Naive thymus-derived CD8-positive, alpha-beta T cell (primary cell): ENCODE measurements at regions not wholly inside any gene's neighbourhood (a gene's known extent, or its start where the extent isn't known, plus 50 kb on each side); places are given as distances from the start of the nearest gene placed in this dataset.
"Not testable (repeated sequence)": the region's sequence is repeated elsewhere in the genome, so short reads cannot be mapped to it uniquely, and the experiment has no call there.

Source experiments
- ATAC-seq, 2 donors: fragments of 150-1000 bp; cut with Tn5 transposase in 1 of 2; sonication (Bioruptor Pico), chemical (Tn5 transposase) in 1 of 2; 1 replicate in 1 of 2; 2 replicates in 1 of 2; pipeline ENCODE4 v1.10.0; 2021; ENCODE audit warnings: mild to moderate bottlenecking in 2 of 2, moderate library complexity in 2 of 2
- POLR2A ChIA-PET: fragments of 350-600 bp; sonication (Branson Sonifier 250); formaldehyde crosslinking; loops from one replicate; lab custom pipeline; 2021; ENCODE audit warnings: antibody characterized with exemption; lab: Charles Lee
- DNase-seq, 10 donors: peaks; one replicate each; pipeline versions ENCODE4 v3.0.0 to v3.0.0-alpha.2; 2020 to 2022
- H3K27ac Mint-ChIP-seq, 10 donors: one replicate each; pipeline ENCODE4 v1.8.0; 2020 to 2022; ENCODE audit warnings: mild to moderate bottlenecking in 10 of 10, mixed read lengths in 10 of 10, moderate library complexity in 4 of 10, inconsistent platforms in 1 of 10
- H3K27me3 Mint-ChIP-seq, 5 donors: one replicate each; pipeline ENCODE4 v1.8.0; 2021 to 2022; ENCODE audit warnings: mixed read lengths in 5 of 5
- H3K36me3 Mint-ChIP-seq, 3 donors: one replicate each; pipeline ENCODE4 v1.8.0; 2020 to 2022; ENCODE audit warnings: mixed read lengths in 3 of 3, mild to moderate bottlenecking in 2 of 3, inconsistent platforms in 1 of 3
- H3K4me1 Mint-ChIP-seq, 4 donors: one replicate each; pipeline ENCODE4 v1.8.0; 2021 to 2022; ENCODE audit warnings: mixed read lengths in 4 of 4
- H3K4me3 Mint-ChIP-seq, 10 donors: one replicate each; pipeline ENCODE4 v1.8.0; 2020 to 2022; ENCODE audit warnings: mild to moderate bottlenecking in 10 of 10, mixed read lengths in 10 of 10, moderate library complexity in 6 of 10, inconsistent platforms in 1 of 10
- H3K9me3 Mint-ChIP-seq, 9 donors: one replicate each; pipeline ENCODE4 v1.8.0; 2020 to 2022; ENCODE audit warnings: mixed read lengths in 9 of 9, mild to moderate bottlenecking in 3 of 9, inconsistent platforms in 1 of 9, moderate library complexity in 1 of 9

DNA sequence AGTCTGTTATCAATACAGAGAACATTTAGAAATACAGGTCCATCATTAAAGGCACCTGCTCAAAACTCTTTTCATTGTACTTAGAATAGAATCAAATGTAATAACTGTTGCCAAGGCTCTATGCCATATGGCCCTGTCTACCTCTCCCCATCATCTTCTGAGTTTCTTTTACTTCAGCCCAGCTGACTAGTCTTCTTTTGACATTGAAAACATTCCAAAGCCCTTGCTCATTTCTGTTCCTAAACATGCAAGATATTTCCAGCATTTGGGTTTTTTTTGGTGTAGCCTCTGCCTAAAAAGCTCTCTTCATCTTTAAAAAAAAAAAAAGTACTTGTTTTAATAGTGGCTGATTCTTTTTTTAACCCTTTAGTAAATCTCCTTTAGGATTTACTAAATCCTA is 165.5 kb upstream of the SMIM30 start:
- H3K9me3 Mint-ChIP-seq, result no peaks in the 10 kb centered on the region
- H3K36me3 Mint-ChIP-seq, result no peaks in the 10 kb centered on the region
- DNase-seq (no peak), ATAC-seq (no peak)
- peaks cover 0 to 14% (median 3%) of the 10 kb centered on the region in 5 donors for H3K27me3 Mint-ChIP-seq
- no peak overlapping the region for H3K27ac Mint-ChIP-seq
- H3K4me3 Mint-ChIP-seq, result no peak overlapping the region
- POLR2A ChIA-PET, result no interaction called here
- H3K4me1 Mint-ChIP-seq, result no peaks in the 10 kb centered on the region

DNA sequence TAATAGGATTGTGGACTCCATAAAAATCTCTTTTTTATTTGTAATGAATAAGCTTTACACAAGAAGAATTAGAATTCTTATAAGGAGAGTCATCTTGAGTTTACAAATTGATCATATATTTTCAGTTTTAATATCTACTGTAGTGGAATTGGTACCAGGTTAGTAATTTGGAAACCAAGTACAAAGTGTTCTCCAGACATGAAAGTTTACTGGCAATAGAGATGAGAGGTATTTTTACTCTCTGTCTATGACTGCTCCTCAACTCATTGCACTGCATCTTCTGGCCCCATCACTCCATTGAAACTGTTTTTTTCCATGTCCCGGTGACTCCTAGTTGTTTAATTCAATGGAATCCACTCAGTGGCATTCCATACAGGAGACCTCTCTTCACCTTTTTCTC is 164.5 kb upstream of the SMIM30 start:
- Mint-ChIP-seq H3K27ac (no peak overlapping the region), H3K4me3 (no peak overlapping the region), H3K4me1 (no peaks in the 10 kb centered on the region), H3K36me3 (no peaks in the 10 kb centered on the region), H3K9me3 (no peaks in the 10 kb centered on the region), H3K27me3 (peaks cover 0 to 14% (median 3%) of the 10 kb centered on the region in 5 donors)
- POLR2A ChIA-PET, result no interaction called here
- no peak for DNase-seq
- ATAC-seq, result no peak

DNA sequence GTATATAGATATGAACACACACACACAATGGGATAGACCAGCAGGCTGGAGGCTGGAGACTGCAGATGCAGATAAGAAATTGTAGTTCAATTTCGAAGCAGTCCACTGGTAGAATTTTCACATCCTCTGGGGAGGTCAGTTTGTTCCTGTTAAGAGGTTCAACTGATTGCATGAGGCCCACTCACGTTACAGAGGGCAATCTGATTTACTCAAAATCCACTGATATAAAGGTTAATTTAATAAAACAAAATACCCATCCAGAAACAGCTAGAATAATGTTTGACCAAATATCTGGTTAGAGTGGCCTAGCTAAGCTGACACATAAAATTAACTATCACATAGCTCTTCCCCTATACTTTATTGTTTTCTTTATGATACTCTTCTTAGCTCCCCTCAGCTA is 162.9 kb upstream of the SMIM30 start:
- ATAC-seq, result no peak
- Mint-ChIP-seq H3K27ac (no peak overlapping the region), H3K27me3 (peaks cover 0 to 14% (median 3%) of the 10 kb centered on the region in 5 donors), H3K4me3 (no peak overlapping the region), H3K4me1 (no peaks in the 10 kb centered on the region), H3K36me3 (no peaks in the 10 kb centered on the region), H3K9me3 (peaks cover 0 to 6% (median 2%) of the 10 kb centered on the region in 9 donors)
- DNase-seq, result no peak
- POLR2A ChIA-PET, result no interaction called here

DNA sequence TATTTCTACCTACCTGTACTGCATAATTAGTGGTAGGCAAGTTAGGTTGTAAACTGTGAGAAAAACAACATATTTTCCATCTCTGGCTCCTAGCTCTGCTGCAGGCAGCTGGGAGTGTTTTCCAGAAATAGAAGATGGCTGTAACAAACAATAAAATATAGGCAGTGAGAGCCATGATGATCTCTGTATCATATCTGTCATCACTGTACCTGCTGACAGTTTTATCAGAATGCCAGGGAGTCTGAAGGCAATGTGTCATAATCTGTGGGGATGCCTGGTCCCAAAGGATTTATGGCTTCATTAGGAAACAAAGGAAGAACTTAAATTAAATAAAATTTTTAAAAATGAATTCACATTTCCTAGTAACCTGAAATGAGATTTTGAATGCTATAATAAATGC is 160.9 kb upstream of the SMIM30 start:
- Mint-ChIP-seq H3K4me3 (no peak overlapping the region), H3K4me1 (no peaks in the 10 kb centered on the region)

DNA sequence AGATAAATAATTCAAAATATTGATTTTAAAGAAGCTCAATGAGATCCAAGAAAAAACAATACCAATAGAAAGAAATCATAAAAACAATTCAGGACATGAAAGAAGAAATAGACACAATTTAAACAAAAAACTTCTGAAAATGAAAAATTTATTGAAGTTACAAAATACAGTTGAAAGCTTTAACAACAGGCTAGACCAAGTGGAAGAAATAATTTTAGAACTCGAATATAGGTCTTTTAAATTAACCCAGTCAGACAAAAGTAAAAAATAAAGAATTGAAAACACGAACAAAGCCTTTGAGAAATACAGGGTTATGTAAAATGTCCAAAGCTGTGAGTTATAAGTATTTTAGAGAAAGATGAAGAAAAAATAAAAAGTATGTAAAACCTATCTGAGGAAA is 152.4 kb upstream of the SMIM30 start:
- H3K4me3 Mint-ChIP-seq, result no peak overlapping the region
- H3K27me3 Mint-ChIP-seq, result no peaks in the 10 kb centered on the region
- H3K36me3 Mint-ChIP-seq, result peaks cover 0 to 16% (median 3%) of the 10 kb centered on the region in 3 donors
- peaks cover 17 to 62% (median 39%) of the 10 kb centered on the region in 9 donors for H3K9me3 Mint-ChIP-seq
- no peaks in the 10 kb centered on the region for H3K4me1 Mint-ChIP-seq
- DNase-seq (no peak), ATAC-seq (no peak)
- POLR2A ChIA-PET, result no interaction called here
- H3K27ac Mint-ChIP-seq, result no peak overlapping the region

More for the DNA sequence above, 160.9 kb upstream of the SMIM30 start:
- POLR2A ChIA-PET, result no interaction called here
- peaks cover 0 to 8% (median 0%) of the 10 kb centered on the region in 5 donors for H3K27me3 Mint-ChIP-seq
- ATAC-seq (no peak), DNase-seq (no peak)
- H3K36me3 Mint-ChIP-seq, result no peaks in the 10 kb centered on the region
- H3K27ac Mint-ChIP-seq, result no peak overlapping the region
- H3K9me3 Mint-ChIP-seq, result peaks cover 2 to 12% (median 7%) of the 10 kb centered on the region in 9 donors

DNA sequence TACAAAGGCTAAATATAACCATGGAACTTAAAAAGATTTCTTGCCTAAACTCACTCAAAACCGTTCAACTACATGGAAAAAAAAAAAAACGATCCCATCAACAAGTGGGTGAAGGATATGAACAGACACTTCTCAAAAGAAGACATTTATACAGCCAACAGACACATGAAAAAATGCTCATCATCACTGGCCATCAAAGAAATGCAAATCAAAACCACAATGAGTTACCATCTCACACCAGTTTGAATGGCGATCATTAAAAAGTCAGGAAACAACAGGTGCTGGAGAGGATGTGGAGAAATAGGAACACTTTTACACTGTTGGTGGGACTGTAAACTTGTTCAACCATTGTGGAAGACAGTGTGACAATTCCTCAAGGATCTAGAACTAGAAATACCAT is 151.2 kb upstream of the SMIM30 start:
- POLR2A ChIA-PET, DNase-seq, H3K27ac Mint-ChIP-seq, H3K27me3 Mint-ChIP-seq, H3K4me3 Mint-ChIP-seq, H3K4me1 Mint-ChIP-seq, ATAC-seq: not testable (repeated sequence)
- H3K9me3 Mint-ChIP-seq, result peaks cover 16 to 55% (median 35%) of the 10 kb centered on the region in 9 donors
- peaks cover 0 to 16% (median 3%) of the 10 kb centered on the region in 3 donors for H3K36me3 Mint-ChIP-seq

DNA sequence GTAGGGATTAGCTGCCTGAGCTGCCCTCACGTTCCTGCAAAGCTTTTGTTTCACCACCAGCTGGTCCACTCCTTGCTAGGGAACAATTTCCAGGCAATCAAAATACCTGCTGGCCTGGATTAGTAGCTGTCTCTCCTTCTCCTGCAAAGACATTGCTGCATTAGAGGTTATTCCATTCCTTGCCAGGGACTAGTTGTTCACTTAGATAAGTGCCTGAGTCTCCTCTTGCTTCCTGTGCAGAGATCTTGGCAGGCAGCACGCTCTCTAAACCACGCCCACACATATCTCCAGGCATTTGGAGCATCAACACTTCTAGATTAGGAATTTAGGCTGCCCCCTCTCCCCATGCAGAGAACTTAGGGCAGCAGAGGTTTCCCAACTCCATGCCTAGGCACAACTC is 150.4 kb upstream of the SMIM30 start:
- Mint-ChIP-seq H3K36me3 (peaks cover 0 to 13% (median 3%) of the 10 kb centered on the region in 3 donors), H3K4me1 (no peaks in the 10 kb centered on the region), H3K27ac (no peak overlapping the region), H3K27me3 (peaks cover 0 to 5% (median 1%) of the 10 kb centered on the region in 5 donors), H3K9me3 (peaks cover 17 to 51% (median 33%) of the 10 kb centered on the region in 9 donors), H3K4me3 (no peak overlapping the region)
- ATAC-seq (no peak), DNase-seq (no peak)
- POLR2A ChIA-PET, result no interaction called here

DNA sequence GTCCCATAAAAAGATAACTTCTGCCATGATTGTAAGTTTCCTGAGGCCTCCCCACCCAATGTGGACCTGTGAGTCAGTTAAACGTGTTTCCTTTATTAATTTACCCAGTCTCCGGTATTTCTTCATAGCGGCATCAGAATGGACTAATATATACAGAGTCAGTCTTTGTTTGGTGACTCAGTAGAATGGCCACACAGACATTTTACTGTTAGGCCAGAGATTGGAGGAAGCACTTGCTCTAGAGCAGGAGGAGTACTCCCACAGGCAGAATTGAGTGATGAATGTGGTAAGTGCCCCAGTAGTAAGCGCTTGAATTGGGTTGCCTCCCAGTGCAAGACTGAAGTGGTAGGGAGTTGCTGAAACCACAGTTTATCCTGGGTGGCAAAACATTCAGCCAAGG is 149.5 kb upstream of the SMIM30 start:
- ATAC-seq (no peak), DNase-seq (no peak)
- Mint-ChIP-seq H3K36me3 (peaks cover 0 to 9% (median 3%) of the 10 kb centered on the region in 3 donors), H3K27me3 (peaks cover 0 to 9% (median 1%) of the 10 kb centered on the region in 5 donors), H3K9me3 (peaks cover 17 to 46% (median 30%) of the 10 kb centered on the region in 9 donors), H3K4me1 (no peaks in the 10 kb centered on the region), H3K27ac (no peak overlapping the region), H3K4me3 (no peak overlapping the region)
- POLR2A ChIA-PET, result no interaction called here

DNA sequence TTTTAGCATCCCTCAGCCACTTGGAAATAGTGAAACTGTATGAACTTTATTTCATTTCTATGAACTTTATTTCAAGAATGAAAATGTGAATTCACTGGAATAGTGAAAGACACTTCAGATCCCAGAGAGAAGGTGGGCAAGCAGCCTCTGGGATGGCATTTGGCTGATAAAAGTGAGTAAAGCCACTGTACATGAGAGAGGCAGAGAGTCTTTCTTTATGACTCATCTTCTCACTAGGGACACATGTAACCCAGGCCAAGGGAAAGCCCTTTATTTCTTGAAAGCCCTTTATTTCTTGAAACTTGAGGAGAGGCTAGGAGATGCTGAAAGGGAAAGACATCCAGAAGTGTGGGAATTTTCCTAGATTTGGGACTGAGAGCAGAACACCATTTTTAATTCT is 148.9 kb upstream of the SMIM30 start:
- no peak overlapping the region for H3K4me3 Mint-ChIP-seq
- peaks cover 0 to 9% (median 1%) of the 10 kb centered on the region in 5 donors for H3K27me3 Mint-ChIP-seq
- H3K36me3 Mint-ChIP-seq, result peaks cover 0 to 9% (median 3%) of the 10 kb centered on the region in 3 donors
- H3K27ac Mint-ChIP-seq, result no peak overlapping the region
- DNase-seq (no peak), ATAC-seq (no peak)
- POLR2A ChIA-PET, result no interaction called here
- peaks cover 17 to 40% (median 24%) of the 10 kb centered on the region in 9 donors for H3K9me3 Mint-ChIP-seq
- no peaks in the 10 kb centered on the region for H3K4me1 Mint-ChIP-seq

DNA sequence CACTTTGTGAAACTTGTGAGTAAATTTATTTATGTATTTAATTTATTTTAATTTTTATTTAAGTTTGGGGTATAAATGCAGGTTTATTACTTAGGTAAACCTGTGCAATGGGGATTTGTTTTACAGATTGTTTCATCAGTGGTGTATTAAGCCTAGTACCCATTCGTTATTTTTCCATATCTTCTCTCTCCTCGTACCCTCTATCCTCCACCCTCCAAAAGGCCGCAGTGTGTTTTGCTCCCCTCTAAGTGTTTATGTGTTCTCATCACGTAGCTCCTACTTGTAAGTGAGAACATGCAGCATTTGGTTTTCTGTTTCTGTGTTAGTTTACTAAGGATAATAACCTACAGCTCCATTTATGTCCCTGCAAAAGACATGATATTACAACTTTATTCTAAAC is 145.4 kb upstream of the SMIM30 start:
- H3K27ac Mint-ChIP-seq, result no peak overlapping the region
- H3K4me1 Mint-ChIP-seq, result no peaks in the 10 kb centered on the region
- ATAC-seq (no peak), DNase-seq (no peak)
- H3K36me3 Mint-ChIP-seq, result no peaks in the 10 kb centered on the region
- peaks cover 0 to 9% (median 4%) of the 10 kb centered on the region in 9 donors for H3K9me3 Mint-ChIP-seq
- H3K27me3 Mint-ChIP-seq, result peaks cover 0 to 9% (median 1%) of the 10 kb centered on the region in 5 donors
- H3K4me3 Mint-ChIP-seq, result no peak overlapping the region
- POLR2A ChIA-PET, result no interaction called here

DNA sequence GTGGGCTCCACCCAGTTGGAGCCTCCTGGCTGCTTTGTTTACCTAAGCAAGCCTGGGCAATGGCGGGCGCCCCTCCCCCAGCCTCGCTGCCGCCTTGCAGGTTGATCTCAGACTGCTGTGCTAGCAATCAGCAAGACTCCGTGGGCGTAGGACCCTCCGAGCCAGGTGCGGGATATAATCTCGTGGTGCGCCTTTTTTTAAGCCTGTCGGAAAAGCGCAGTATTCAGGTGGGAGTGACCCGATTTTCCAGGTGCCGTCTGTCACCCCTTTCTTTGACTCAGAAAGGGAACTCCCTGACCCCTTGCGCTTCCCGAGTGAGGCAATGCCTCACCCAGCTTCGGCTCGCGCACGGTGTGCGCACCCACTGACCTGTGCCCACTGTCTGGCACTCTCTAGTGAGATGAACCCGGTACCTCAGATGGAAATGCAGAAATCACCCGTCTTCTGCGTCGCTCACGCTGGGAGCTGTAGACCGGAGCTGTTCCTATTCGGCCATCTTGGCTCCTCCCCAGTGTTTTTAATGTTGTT is 144.9 kb upstream of the SMIM30 start:
- DNase-seq, H3K4me3 Mint-ChIP-seq, POLR2A ChIA-PET, H3K27me3 Mint-ChIP-seq, H3K36me3 Mint-ChIP-seq, H3K4me1 Mint-ChIP-seq, ATAC-seq, H3K27ac Mint-ChIP-seq, H3K9me3 Mint-ChIP-seq: not testable (repeated sequence)

DNA sequence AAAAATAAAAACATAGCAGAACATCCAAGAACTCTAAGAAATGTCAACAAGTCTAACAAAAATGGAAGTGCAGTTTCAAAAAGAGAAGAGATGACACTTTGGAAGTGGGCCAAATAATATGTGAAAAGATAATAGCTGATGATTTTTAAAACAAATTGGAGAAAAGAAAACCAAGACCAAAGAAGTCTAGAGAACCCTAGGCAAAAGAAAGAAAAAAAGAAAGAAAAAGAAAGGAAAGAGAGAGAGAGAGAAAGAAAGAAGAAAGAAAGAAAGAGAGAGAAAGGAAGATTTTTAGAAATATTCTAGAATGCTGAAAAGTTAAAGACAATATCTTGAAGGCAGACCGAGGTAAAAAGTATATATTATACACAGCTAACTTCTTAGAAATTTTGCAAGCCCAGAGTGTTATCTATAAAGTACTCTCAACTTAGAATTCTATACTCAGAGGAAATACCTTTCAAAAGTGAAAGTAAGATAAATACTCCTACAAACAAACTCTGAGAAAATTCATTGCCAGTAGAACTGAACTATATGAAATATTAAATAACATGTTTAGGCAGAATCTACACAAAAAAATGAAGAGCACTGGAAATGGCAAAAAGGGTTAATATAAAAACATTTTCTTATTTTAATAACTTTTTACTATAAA is 138.7 kb upstream of the SMIM30 start:
- Mint-ChIP-seq H3K9me3 (peaks cover 0 to 9% (median 0%) of the 10 kb centered on the region in 9 donors), H3K27ac (no peak overlapping the region), H3K36me3 (no peaks in the 10 kb centered on the region), H3K4me1 (peaks cover 0 to 2% (median 1%) of the 10 kb centered on the region in 4 donors), H3K4me3 (no peak overlapping the region), H3K27me3 (no peaks in the 10 kb centered on the region)
- POLR2A ChIA-PET, result no interaction called here
- DNase-seq (no peak), ATAC-seq (no peak)

DNA sequence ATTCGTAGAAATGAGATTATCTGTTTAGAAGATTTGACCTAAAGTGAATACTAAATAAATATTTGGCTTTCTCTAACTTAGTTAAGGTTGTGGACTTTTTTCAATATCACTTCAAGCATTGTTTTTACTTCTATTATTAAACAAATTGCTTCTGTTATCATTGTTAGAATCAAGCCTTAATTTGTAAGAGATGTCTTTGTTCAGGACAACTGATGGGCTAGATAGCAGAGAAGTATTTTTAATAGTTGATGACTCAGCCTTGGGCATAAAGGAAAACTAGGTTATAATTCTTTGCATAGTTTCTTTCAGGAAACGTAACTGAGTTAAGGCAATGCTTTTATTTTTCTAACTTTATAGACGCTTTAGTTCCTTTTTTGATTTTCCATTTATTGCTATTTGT is 128.8 kb upstream of the SMIM30 start:
- Mint-ChIP-seq H3K27me3 (peaks cover 0 to 11% (median 4%) of the 10 kb centered on the region in 5 donors), H3K9me3 (peaks cover 0 to 18% (median 7%) of the 10 kb centered on the region in 9 donors), H3K4me3 (no peak overlapping the region), H3K36me3 (peaks cover 0 to 8% (median 0%) of the 10 kb centered on the region in 3 donors), H3K4me1 (no peaks in the 10 kb centered on the region), H3K27ac (no peak overlapping the region)
- POLR2A ChIA-PET, result no interaction called here
- ATAC-seq, result no peak
- no peak for DNase-seq
